CD4-positive, alpha-beta T cell treated with Interleukin-17A for 1 hour (primary cell): ENCODE measurements at regions not wholly inside any gene's neighbourhood (a gene's known extent, or its start where the extent isn't known, plus 50 kb on each side); places are given as distances from the start of the nearest gene placed in this dataset.

Experiments
- DNase-seq: peaks from one replicate; pipeline ENCODE4 v3.0.0-alpha.2; 2020

- no peak for DNase-seq
Measured at GRCh38 chr2:67663776-67664175, 266.6 kb downstream of the ETAA1 start.

- DNase-seq: no peak
Measured at GRCh38 chr2:67666386-67667053, 269.4 kb downstream of the ETAA1 start.

- no peak for DNase-seq
Measured at GRCh38 chr2:67667054-67667908, 270.1 kb downstream of the ETAA1 start.

GRCh38 chr2:67668538-67668937, 271.4 kb downstream of the ETAA1 start:
- DNase-seq: no peak

GRCh38 chr2:67669168-67669567, 272.0 kb downstream of the ETAA1 start:
- DNase-seq: no peak

- no peak for DNase-seq
Measured at GRCh38 chr2:67669766-67670165, 272.6 kb downstream of the ETAA1 start.

- no peak for DNase-seq
Measured at GRCh38 chr2:67670747-67671183, 273.6 kb downstream of the ETAA1 start.

- DNase-seq: no peak
Measured at GRCh38 chr2:67671464-67672450, 274.6 kb downstream of the ETAA1 start.

- DNase-seq: no peak
Measured at GRCh38 chr2:67674668-67675067, 277.5 kb downstream of the ETAA1 start.

GRCh38 chr2:67684991-67685390, 287.9 kb downstream of the ETAA1 start:
- no peak for DNase-seq

- no peak for DNase-seq
Measured at GRCh38 chr2:67686254-67686653, 289.1 kb downstream of the ETAA1 start.

GRCh38 chr2:67689186-67689585, 292.1 kb downstream of the ETAA1 start:
- DNase-seq: peak; percentile 4

- DNase-seq: no peak
Measured at GRCh38 chr2:67689651-67690050, 292.5 kb downstream of the ETAA1 start.

GRCh38 chr2:67694445-67694844, 297.3 kb downstream of the ETAA1 start:
- DNase-seq: no peak

GRCh38 chr2:67701011-67701410, 303.9 kb downstream of the ETAA1 start:
- DNase-seq: no peak

GRCh38 chr2:67702284-67702683, 305.2 kb downstream of the ETAA1 start:
- no peak for DNase-seq

GRCh38 chr2:67702937-67703336, 305.8 kb downstream of the ETAA1 start:
- DNase-seq: no peak

GRCh38 chr2:67706082-67706481, 308.9 kb downstream of the ETAA1 start:
- DNase-seq: no peak

GRCh38 chr2:67707896-67708295, 310.8 kb downstream of the ETAA1 start:
- no peak for DNase-seq

- no peak for DNase-seq
Measured at GRCh38 chr2:67709835-67710234, 312.7 kb downstream of the ETAA1 start.

GRCh38 chr2:67712484-67712883, 315.4 kb downstream of the ETAA1 start:
- DNase-seq: no peak

GRCh38 chr2:67713376-67713775, 316.2 kb downstream of the ETAA1 start:
- no peak for DNase-seq

- no peak for DNase-seq
Measured at GRCh38 chr2:67716895-67717396, 319.8 kb downstream of the ETAA1 start.
